Hepatocyte (in vitro differentiated cells): ENCODE measurements at regions not wholly inside any gene's neighbourhood (a gene's known extent, or its start where the extent isn't known, plus 50 kb on each side); places are given as distances from the start of the nearest gene placed in this dataset.

Source experiments
- DNase-seq: peaks from one replicate; pipeline ENCODE4 v3.0.0-alpha.2; 2016; ENCODE audit warnings: low spot score
- H2AFZ ChIP-seq: fragments of 200-600 bp; sonication (generic); 2 replicates; pipeline ENCODE4 v1.6.0; 2016; ENCODE audit warnings: antibody characterized with exemption, mild to moderate bottlenecking
- H3K27ac ChIP-seq: fragments of 200-600 bp; sonication (generic); 2 replicates; pipeline ENCODE4 v1.5.1; 2016; ENCODE audit warnings: mild to moderate bottlenecking
- H3K27me3 ChIP-seq: fragments of 200-600 bp; sonication (generic); 2 replicates; pipeline ENCODE4 v1.6.1; 2016
- H3K36me3 ChIP-seq: fragments of 200-600 bp; sonication (generic); replicated peaks from 2 replicates; pipeline ENCODE4 v1.5.1; 2016; ENCODE audit warnings: low read depth; ENCODE audit not compliant: insufficient read depth
- H3K4me1 ChIP-seq: fragments of 200-600 bp; sonication (generic); 2 replicates; pipeline ENCODE4 v1.5.1; 2016; ENCODE audit warnings: mild to moderate bottlenecking, moderate library complexity; ENCODE audit not compliant: insufficient read depth
- H3K4me2 ChIP-seq: fragments of 200-600 bp; sonication (generic); 2 replicates; pipeline ENCODE4 v1.6.0; 2016
- H3K4me3 ChIP-seq: fragments of 200-600 bp; sonication (generic); 2 replicates; pipeline ENCODE4 v1.5.1; 2016; ENCODE audit warnings: mild to moderate bottlenecking
- H3K79me2 ChIP-seq: fragments of 200-600 bp; sonication (generic); 2 replicates; pipeline ENCODE4 v1.6.0; 2017; ENCODE audit warnings: mild to moderate bottlenecking
- H3K9me2 ChIP-seq: fragments of 200-600 bp; sonication (generic); replicated peaks from 2 replicates; pipeline ENCODE4 v1.6.0; 2017; ENCODE audit warnings: mild to moderate bottlenecking; ENCODE audit not compliant: insufficient read depth
- H3K9me3 ChIP-seq: fragments of 200-600 bp; sonication (generic); 2 replicates; pipeline ENCODE4 v1.5.1; 2016; ENCODE audit warnings: low read depth, mild to moderate bottlenecking
- H4K20me1 ChIP-seq: fragments of 200-600 bp; sonication (generic); 2 replicates; pipeline ENCODE4 v1.6.0; 2016; ENCODE audit warnings: mild to moderate bottlenecking; ENCODE audit not compliant: insufficient read depth, poor library complexity, severe bottlenecking
- CTCF ChIP-seq: fragments of 200-600 bp; sonication (generic); IDR thresholded peaks from 2 replicates; pipeline ENCODE4 v1.5.1; 2016; ENCODE audit warnings: antibody characterized with exemption, mild to moderate bottlenecking; ENCODE audit not compliant: poor library complexity
- EZH2 ChIP-seq: fragments of 200-600 bp; sonication (generic); IDR thresholded peaks from 2 replicates; pipeline ENCODE4 v1.6.1; 2016; ENCODE audit warnings: antibody characterized with exemption, mild to moderate bottlenecking, borderline replicate concordance
- EZH2phosphoT487 ChIP-seq: fragments of 200-600 bp; sonication (generic); IDR thresholded peaks from one replicate; pipeline ENCODE4 v1.6.1; 2018; ENCODE audit warnings: antibody characterized with exemption, mild to moderate bottlenecking, low read depth, moderate library complexity; ENCODE audit not compliant: unreplicated experiment, severe bottlenecking
- WGBS: methylation state at CpG from one replicate; pipeline ENCODE4 v1.1.6; 2016; ENCODE audit warnings: low lambda C conversion rate; ENCODE audit errors: missing lambda C conversion rate; 5-methylcytosine and 5-hydroxymethylcytosine counted together

GRCh38 chr2:160735696-160736095 is 242.1 kb upstream of the RBMS1 start:
- Histone ChIP-seq H3K9me3 (no peaks in the 10 kb centered on the region), H3K4me2 (no peak overlapping the region), H3K4me1 (no peaks in the 10 kb centered on the region), H3K27ac (no peak overlapping the region), H3K9me2 (no peaks in the 10 kb centered on the region), H2AFZ (no peak overlapping the region), H4K20me1 (no peaks in the 10 kb centered on the region), H3K27me3 (no peaks in the 10 kb centered on the region), H3K36me3 (no peaks in the 10 kb centered on the region), H3K4me3 (no peak overlapping the region), H3K79me2 (no peaks in the 10 kb centered on the region)
- DNase-seq, result no peak
- TF ChIP-seq EZH2phosphoT487 (no peak), CTCF (no peak), EZH2 (no peak)

- DNase-seq, result no peak
- 87% methylated on average over 3 of the region's 3 CpGs for WGBS
- H3K4me1 ChIP-seq, result no peaks in the 10 kb centered on the region
- no peaks in the 10 kb centered on the region for H3K36me3 ChIP-seq
- H3K9me2 ChIP-seq, result no peaks in the 10 kb centered on the region
- no peak overlapping the region for H2AFZ ChIP-seq
- no peak for TF ChIP-seq EZH2phosphoT487
- TF ChIP-seq EZH2, result no peak
- TF ChIP-seq CTCF, result no peak
- H4K20me1 ChIP-seq, result no peaks in the 10 kb centered on the region
- H3K79me2 ChIP-seq, result no peaks in the 10 kb centered on the region
- no peaks in the 10 kb centered on the region for H3K27me3 ChIP-seq
- H3K4me3 ChIP-seq, result no peak overlapping the region
- no peaks in the 10 kb centered on the region for H3K9me3 ChIP-seq
- H3K4me2 ChIP-seq, result no peak overlapping the region
- H3K27ac ChIP-seq, result no peak overlapping the region
Observed at GRCh38 chr2:160736148-160737028, 242.8 kb upstream of the RBMS1 start.

GRCh38 chr2:160737247-160737646 is 243.6 kb upstream of the RBMS1 start:
- Histone ChIP-seq H3K79me2 (no peaks in the 10 kb centered on the region), H3K27ac (no peak overlapping the region), H3K36me3 (no peaks in the 10 kb centered on the region), H3K27me3 (no peaks in the 10 kb centered on the region), H3K9me2 (no peaks in the 10 kb centered on the region), H3K9me3 (no peaks in the 10 kb centered on the region), H4K20me1 (no peaks in the 10 kb centered on the region), H2AFZ (no peak overlapping the region), H3K4me2 (no peak overlapping the region), H3K4me3 (no peak overlapping the region), H3K4me1 (no peaks in the 10 kb centered on the region)
- no peak for TF ChIP-seq EZH2phosphoT487
- no peak for TF ChIP-seq EZH2
- no peak for TF ChIP-seq CTCF
- no peak for DNase-seq
- WGBS, result 81% methylated on average over 4 of the region's 4 CpGs

GRCh38 chr2:160741271-160741670 is 247.7 kb upstream of the RBMS1 start:
- no peak for DNase-seq
- Histone ChIP-seq H3K4me1 (no peaks in the 10 kb centered on the region), H2AFZ (no peak overlapping the region), H3K79me2 (no peaks in the 10 kb centered on the region), H3K9me3 (no peaks in the 10 kb centered on the region), H3K27ac (no peak overlapping the region), H3K4me3 (no peak overlapping the region), H3K4me2 (no peak overlapping the region), H4K20me1 (no peaks in the 10 kb centered on the region), H3K36me3 (no peaks in the 10 kb centered on the region), H3K27me3 (no peaks in the 10 kb centered on the region), H3K9me2 (no peaks in the 10 kb centered on the region)
- TF ChIP-seq CTCF (no peak), EZH2 (no peak), EZH2phosphoT487 (no peak)
